GM23338 (cell line): ENCODE measurements at regions not wholly inside any gene's neighbourhood (a gene's known extent, or its start where the extent isn't known, plus 50 kb on each side); places are given as distances from the start of the nearest gene placed in this dataset.

Experiments
- ATAC-seq: fragments of 200-7000 bp; cut with Tn5 transposase; 3 replicates; pipeline ENCODE4 v1.9.1; 2020
- DNase-seq: peaks from one replicate; pipeline ENCODE4 v3.0.0-alpha.2; 2015; ENCODE audit warnings: low spot score
- H2AFZ ChIP-seq: fragments of 200-600 bp; sonication (generic); 2 replicates; pipeline ENCODE4 v1.8.0; 2016; ENCODE audit warnings: antibody characterized with exemption, mild to moderate bottlenecking, moderate library complexity
- H3F3A ChIP-seq: fragments of 200-600 bp; sonication (generic); replicated peaks from 2 replicates; pipeline ENCODE4 v1.8.0; 2017; ENCODE audit warnings: antibody characterized with exemption, mixed run types, low read depth
- H3K27ac ChIP-seq: fragments of 200-600 bp; sonication (generic); 2 replicates; pipeline ENCODE4 v1.6.1; 2016; ENCODE audit warnings: low read depth
- H3K27me3 ChIP-seq: fragments of 200-600 bp; sonication (generic); 2 replicates; pipeline ENCODE4 v1.8.0; 2016; ENCODE audit warnings: mild to moderate bottlenecking, mixed run types, moderate library complexity; ENCODE audit not compliant: insufficient read depth
- H3K36me3 ChIP-seq: fragments of 200-600 bp; sonication (generic); 2 replicates; pipeline ENCODE4 v1.8.0; 2016; ENCODE audit warnings: mild to moderate bottlenecking; ENCODE audit not compliant: insufficient read depth
- H3K4me1 ChIP-seq: fragments of 200-600 bp; sonication (generic); 2 replicates; pipeline ENCODE4 v1.8.0; 2016; ENCODE audit warnings: mild to moderate bottlenecking, moderate library complexity; ENCODE audit not compliant: insufficient read depth
- H3K4me2 ChIP-seq: fragments of 200-600 bp; sonication (generic); 2 replicates; pipeline ENCODE4 v1.7.1; 2017; ENCODE audit warnings: mixed run types
- H3K4me3 ChIP-seq: fragments of 200-600 bp; sonication (generic); 2 replicates; pipeline ENCODE4 v1.6.1; 2016; ENCODE audit warnings: mixed run types
- H3K79me2 ChIP-seq: fragments of 200-600 bp; sonication (generic); replicated peaks from 2 replicates; pipeline ENCODE4 v1.8.0; 2017; ENCODE audit warnings: mild to moderate bottlenecking; ENCODE audit not compliant: insufficient read depth
- H3K9me2 ChIP-seq: fragments of 200-600 bp; sonication (generic); 2 replicates; pipeline ENCODE4 v1.8.0; 2017; ENCODE audit not compliant: insufficient read depth
- H4K20me1 ChIP-seq: fragments of 200-600 bp; sonication (generic); replicated peaks from 2 replicates; pipeline ENCODE4 v1.8.0; 2017; ENCODE audit warnings: mild to moderate bottlenecking; ENCODE audit not compliant: insufficient read depth
- H3K27ac Mint-ChIP-seq: 2 replicates; pipeline ENCODE4 v1.8.0; 2020; ENCODE audit warnings: inconsistent platforms, mild to moderate bottlenecking, moderate library complexity, mixed read lengths
- H3K27me3 Mint-ChIP-seq: 3 replicates; pipeline ENCODE4 v1.8.0; 2022; ENCODE audit warnings: low read depth, mild to moderate bottlenecking, moderate library complexity, mixed read lengths, inconsistent platforms; ENCODE audit not compliant: insufficient read depth, poor library complexity
- H3K36me3 Mint-ChIP-seq: 3 replicates; pipeline ENCODE4 v1.8.0; 2021; ENCODE audit warnings: low read depth, mild to moderate bottlenecking, inconsistent platforms, moderate library complexity, mixed read lengths
- H3K4me1 Mint-ChIP-seq: 3 replicates; pipeline ENCODE4 v1.8.0; 2020; ENCODE audit warnings: mild to moderate bottlenecking, inconsistent platforms, mixed read lengths
- H3K4me3 Mint-ChIP-seq: 3 replicates; pipeline ENCODE4 v1.8.0; 2021; ENCODE audit warnings: moderate library complexity, mild to moderate bottlenecking, inconsistent platforms, mixed read lengths
- H3K9me3 Mint-ChIP-seq: 3 replicates; pipeline ENCODE4 v1.8.0; 2020; ENCODE audit warnings: moderate library complexity, mild to moderate bottlenecking, inconsistent platforms, mixed read lengths
- CTCF ChIP-seq, 2 experiments: fragments of 200-600 bp in 1 of 2; sonication (generic) in 1 of 2; conservative IDR thresholded peaks; 2 replicates each; pipeline versions ENCODE4 v1.5.1 to v1.6.1; 2016 to 2017; ENCODE audit warnings: antibody characterized with exemption in 2 of 2, low read depth in 2 of 2, mild to moderate bottlenecking in 2 of 2, moderate library complexity in 1 of 2
- JUNB ChIP-seq: IDR thresholded peaks from one replicate; pipeline ENCODE4 v1.6.1; 2016; ENCODE audit warnings: antibody characterized with exemption; ENCODE audit not compliant: unreplicated experiment
- REST ChIP-seq: IDR thresholded peaks from one replicate; pipeline ENCODE4 v1.6.1; 2018; ENCODE audit warnings: antibody characterized with exemption; ENCODE audit not compliant: unreplicated experiment
- ZNF462 ChIP-seq: fragments of 250-450 bp; sonication (Bioruptor Pico); IDR thresholded peaks from 2 replicates; pipeline ENCODE4 v1.5.0; 2020; ENCODE audit warnings: mild to moderate bottlenecking, moderate library complexity

- H3K4me2 ChIP-seq = no peak overlapping the region
- H3K27ac ChIP-seq = no peak overlapping the region
- H3K27me3 Mint-ChIP-seq = peaks cover 2% of the 10 kb centered on the region
- ATAC-seq (no peak), DNase-seq (no peak)
- 0 out of 2 replicates have a peak, but pooled peaks cover 3% of the 10 kb centered on the region for H3K36me3 ChIP-seq
- H3K79me2 ChIP-seq = no peaks in the 10 kb centered on the region
- H3K4me3 ChIP-seq = no peak overlapping the region
- no peak overlapping the region for H2AFZ ChIP-seq
- H3F3A ChIP-seq = no peaks in the 10 kb centered on the region
- no peaks in the 10 kb centered on the region for H4K20me1 ChIP-seq
- H3K9me3 Mint-ChIP-seq = no peaks in the 10 kb centered on the region
- no peak overlapping the region for H3K27ac Mint-ChIP-seq
- no peak for TF ChIP-seq JUNB
- TF ChIP-seq REST = no peak
- TF ChIP-seq CTCF (conservative IDR thresholded peaks at IDR 0.05; ENCODE audit: low read depth in 2 of 2) = no peak
- TF ChIP-seq ZNF462 (CRISPR knock-in tag) = no peak
- H3K27me3 ChIP-seq = no peaks in the 10 kb centered on the region
- H3K4me1 Mint-ChIP-seq = peaks cover 21% of the 10 kb centered on the region
- H3K4me1 ChIP-seq = peaks cover 8% of the 10 kb centered on the region; the same call in 1 of the 2 replicates
- no peaks in the 10 kb centered on the region for H3K36me3 Mint-ChIP-seq
- peaks cover 6% of the 10 kb centered on the region; the same call in 1 of the 2 replicates for H3K9me2 ChIP-seq
- H3K4me3 Mint-ChIP-seq = no peak overlapping the region
Observed at GRCh38 chr5:158123595-158123994, 264.6 kb upstream of the CLINT1 start.
